Hepatocyte (in vitro differentiated cells): ENCODE measurements at regions not wholly inside any gene's neighbourhood (a gene's known extent, or its start where the extent isn't known, plus 50 kb on each side); places are given as distances from the start of the nearest gene placed in this dataset.

ENCODE experiments used
- DNase-seq: peaks from one replicate; pipeline ENCODE4 v3.0.0-alpha.2; 2016; ENCODE audit warnings: low spot score
- H2AFZ ChIP-seq: fragments of 200-600 bp; sonication (generic); 2 replicates; pipeline ENCODE4 v1.6.0; 2016; ENCODE audit warnings: antibody characterized with exemption, mild to moderate bottlenecking
- H3K27ac ChIP-seq: fragments of 200-600 bp; sonication (generic); 2 replicates; pipeline ENCODE4 v1.5.1; 2016; ENCODE audit warnings: mild to moderate bottlenecking
- H3K27me3 ChIP-seq: fragments of 200-600 bp; sonication (generic); 2 replicates; pipeline ENCODE4 v1.6.1; 2016
- H3K36me3 ChIP-seq: fragments of 200-600 bp; sonication (generic); replicated peaks from 2 replicates; pipeline ENCODE4 v1.5.1; 2016; ENCODE audit warnings: low read depth; ENCODE audit not compliant: insufficient read depth
- H3K4me1 ChIP-seq: fragments of 200-600 bp; sonication (generic); 2 replicates; pipeline ENCODE4 v1.5.1; 2016; ENCODE audit warnings: mild to moderate bottlenecking, moderate library complexity; ENCODE audit not compliant: insufficient read depth
- H3K4me2 ChIP-seq: fragments of 200-600 bp; sonication (generic); 2 replicates; pipeline ENCODE4 v1.6.0; 2016
- H3K4me3 ChIP-seq: fragments of 200-600 bp; sonication (generic); 2 replicates; pipeline ENCODE4 v1.5.1; 2016; ENCODE audit warnings: mild to moderate bottlenecking
- H3K79me2 ChIP-seq: fragments of 200-600 bp; sonication (generic); 2 replicates; pipeline ENCODE4 v1.6.0; 2017; ENCODE audit warnings: mild to moderate bottlenecking
- H3K9me2 ChIP-seq: fragments of 200-600 bp; sonication (generic); replicated peaks from 2 replicates; pipeline ENCODE4 v1.6.0; 2017; ENCODE audit warnings: mild to moderate bottlenecking; ENCODE audit not compliant: insufficient read depth
- H3K9me3 ChIP-seq: fragments of 200-600 bp; sonication (generic); 2 replicates; pipeline ENCODE4 v1.5.1; 2016; ENCODE audit warnings: low read depth, mild to moderate bottlenecking
- H4K20me1 ChIP-seq: fragments of 200-600 bp; sonication (generic); 2 replicates; pipeline ENCODE4 v1.6.0; 2016; ENCODE audit warnings: mild to moderate bottlenecking; ENCODE audit not compliant: insufficient read depth, poor library complexity, severe bottlenecking
- CTCF ChIP-seq: fragments of 200-600 bp; sonication (generic); IDR thresholded peaks from 2 replicates; pipeline ENCODE4 v1.5.1; 2016; ENCODE audit warnings: antibody characterized with exemption, mild to moderate bottlenecking; ENCODE audit not compliant: poor library complexity
- EZH2 ChIP-seq: fragments of 200-600 bp; sonication (generic); IDR thresholded peaks from 2 replicates; pipeline ENCODE4 v1.6.1; 2016; ENCODE audit warnings: antibody characterized with exemption, mild to moderate bottlenecking, borderline replicate concordance
- EZH2phosphoT487 ChIP-seq: fragments of 200-600 bp; sonication (generic); IDR thresholded peaks from one replicate; pipeline ENCODE4 v1.6.1; 2018; ENCODE audit warnings: antibody characterized with exemption, mild to moderate bottlenecking, low read depth, moderate library complexity; ENCODE audit not compliant: unreplicated experiment, severe bottlenecking
- WGBS: methylation state at CpG from one replicate; pipeline ENCODE4 v1.1.6; 2016; ENCODE audit warnings: low lambda C conversion rate; ENCODE audit errors: missing lambda C conversion rate; 5-methylcytosine and 5-hydroxymethylcytosine counted together

GRCh38 chr18:37666991-37667390, 101.4 kb upstream of the CELF4 start:
- no peak overlapping the region for H3K27ac ChIP-seq
- H3K4me3 ChIP-seq, result no peak overlapping the region
- WGBS, result 40% methylated on average over 1 of the region's 1 CpG
- H2AFZ ChIP-seq, result no peak overlapping the region
- no peaks in the 10 kb centered on the region for H3K27me3 ChIP-seq
- no peaks in the 10 kb centered on the region for H3K36me3 ChIP-seq
- no peak for DNase-seq
- no peak overlapping the region for H3K4me2 ChIP-seq
- H3K4me1 ChIP-seq, result no peaks in the 10 kb centered on the region
- H3K9me3 ChIP-seq, result no peaks in the 10 kb centered on the region
- no peaks in the 10 kb centered on the region for H3K9me2 ChIP-seq
- H3K79me2 ChIP-seq, result no peaks in the 10 kb centered on the region
- no peaks in the 10 kb centered on the region for H4K20me1 ChIP-seq
- TF ChIP-seq EZH2phosphoT487 (no peak), CTCF (no peak), EZH2 (no peak)

- H3K4me1 ChIP-seq, result no peaks in the 10 kb centered on the region
- H3K79me2 ChIP-seq, result no peaks in the 10 kb centered on the region
- no peak for DNase-seq
- 78% methylated on average over 2 of the region's 2 CpGs for WGBS
- no peaks in the 10 kb centered on the region for H4K20me1 ChIP-seq
- H3K36me3 ChIP-seq, result no peaks in the 10 kb centered on the region
- H2AFZ ChIP-seq, result no peak overlapping the region
- H3K4me3 ChIP-seq, result no peak overlapping the region
- H3K9me2 ChIP-seq, result no peaks in the 10 kb centered on the region
- H3K27me3 ChIP-seq, result no peaks in the 10 kb centered on the region
- TF ChIP-seq CTCF (no peak), EZH2phosphoT487 (no peak), EZH2 (no peak)
- no peak overlapping the region for H3K27ac ChIP-seq
- H3K4me2 ChIP-seq, result no peak overlapping the region
- H3K9me3 ChIP-seq, result no peaks in the 10 kb centered on the region
These were observed 100.9 kb upstream of the CELF4 start for GRCh38 chr18:37666451-37666850.

GRCh38 chr18:37665346-37665745, 99.7 kb upstream of the CELF4 start:
- Histone ChIP-seq H4K20me1 (no peaks in the 10 kb centered on the region), H3K36me3 (no peaks in the 10 kb centered on the region), H3K79me2 (no peaks in the 10 kb centered on the region), H3K9me2 (no peaks in the 10 kb centered on the region), H3K27me3 (no peaks in the 10 kb centered on the region), H3K9me3 (no peaks in the 10 kb centered on the region), H3K4me2 (no peak overlapping the region), H3K4me1 (no peaks in the 10 kb centered on the region), H3K27ac (no peak overlapping the region), H3K4me3 (no peak overlapping the region), H2AFZ (no peak overlapping the region)
- TF ChIP-seq CTCF (no peak), EZH2 (no peak), EZH2phosphoT487 (no peak)
- 100% methylated on average over 2 of the region's 2 CpGs for WGBS
- no peak for DNase-seq

GRCh38 chr18:37663446-37663845, 97.8 kb upstream of the CELF4 start:
- Histone ChIP-seq H3K9me3 (no peaks in the 10 kb centered on the region), H2AFZ (no peak overlapping the region), H3K4me2 (no peak overlapping the region), H3K79me2 (no peaks in the 10 kb centered on the region), H3K27me3 (no peaks in the 10 kb centered on the region), H3K4me3 (no peak overlapping the region), H4K20me1 (no peaks in the 10 kb centered on the region), H3K27ac (no peak overlapping the region), H3K4me1 (no peaks in the 10 kb centered on the region), H3K36me3 (no peaks in the 10 kb centered on the region), H3K9me2 (no peaks in the 10 kb centered on the region)
- 87% methylated on average over 2 of the region's 2 CpGs for WGBS
- no peak for DNase-seq
- TF ChIP-seq EZH2phosphoT487 (no peak), CTCF (no peak), EZH2 (no peak)
